ENCODE measurements at regions not wholly inside any gene's neighbourhood (a gene's known extent, or its start where the extent isn't known, plus 50 kb on each side); places are given as distances from the start of the nearest gene placed in this dataset.

- no peak overlapping the region for H3K4me3 ChIP-seq (ENCODE audit: low read length)
- no peak for TF ChIP-seq CTCF (conservative IDR thresholded peaks at IDR 0.05; ENCODE audit: low read depth, low read length)
- DNase-seq (ENCODE audit: low read depth) = no peak
Measured at GRCh38 chr7:54485044-54485443, 57.1 kb upstream of the VSTM2A start.

All from retinal pigment epithelial cell (primary cell).